Right lobe of liver (tissue), 6 donors: ENCODE measurements at regions not wholly inside any gene's neighbourhood (a gene's known extent, or its start where the extent isn't known, plus 50 kb on each side); places are given as distances from the start of the nearest gene placed in this dataset.

ENCODE experiments used
- ATAC-seq, 4 donors: fragments of 200-7000 bp; cut with Tn5 transposase; one replicate each; pipeline ENCODE4 v1.9.1; 2020; ENCODE audit warnings: mild to moderate bottlenecking in 4 of 4, moderate library complexity in 4 of 4
- DNase-seq, 3 donors: peaks; one replicate each; pipeline ENCODE4 v3.0.0-alpha.2; 2020
- H3K27ac ChIP-seq, 3 donors: fragments of 200-600 bp; one replicate each; pipeline ENCODE4 v1.8.0; 2022
- H3K27me3 ChIP-seq, 2 donors: fragments of 200-600 bp; one replicate each; pipeline ENCODE4 v1.8.0; 2022
- H3K36me3 ChIP-seq, 4 donors: fragments of 200-600 bp; sonication (generic) in 1 of 4; one replicate each; pipeline versions ENCODE4 v1.5.1 to v1.8.0; 2017 to 2022; ENCODE audit warnings: control low read depth in 1 of 4
- H3K4me1 ChIP-seq, 4 donors: fragments of 200-600 bp; sonication (generic) in 1 of 4; one replicate each; pipeline versions ENCODE4 v1.5.1 to v1.8.0; 2017 to 2022; ENCODE audit warnings: control low read depth in 1 of 4
- H3K4me3 ChIP-seq, 3 donors: fragments of 200-600 bp; one replicate each; pipeline ENCODE4 v1.8.0; 2022
- H3K9me3 ChIP-seq, 4 donors: fragments of 200-600 bp; sonication (generic) in 1 of 4; one replicate each; pipeline versions ENCODE4 v1.5.1 to v1.8.0; 2017 to 2022; ENCODE audit warnings: control low read depth in 1 of 4
- CTCF ChIP-seq, 4 donors: fragments of 200-600 bp in 3 of 4; fragments of 450-650 bp in 1 of 4; IDR thresholded peaks; one replicate each; pipeline versions ENCODE4 v1.5.1 to v1.8.0; 2016 to 2022; ENCODE audit warnings: antibody characterized with exemption in 4 of 4, mild to moderate bottlenecking in 2 of 4
- POLR2A ChIP-seq: fragments of 450-650 bp; IDR thresholded peaks from one replicate; pipeline ENCODE4 v1.6.1; 2017; ENCODE audit warnings: antibody characterized with exemption, mild to moderate bottlenecking
- WGBS: methylation state at CpG from one replicate; pipeline ENCODE4 v1.1.6; 2018; ENCODE audit warnings: low coverage, low lambda C conversion rate; ENCODE audit not compliant: insufficient coverage; ENCODE audit errors: missing lambda C conversion rate; 5-methylcytosine and 5-hydroxymethylcytosine counted together
- intact Hi-C, 2 donors: fragments of 100-400 bp; cut with DNase I; formaldehyde crosslinking; loops; one replicate each; pipeline versions ENCODE4 v1.11.2 to v1.14.1; 2022
- donor health status: DM: no; HTN: yes; CAD: no.
- donor health status: DM: no; HTN: no; CAD: no.
- donor health status: DM: no; HTN: no; CAD: no.
- donor health status: DM: no; HTN: yes; CAD: no.
- donor health status: DM: no; HTN: yes; CAD: no.

GRCh38 chr10:44513591-44513990 is 128.7 kb upstream of the CXCL12 start:
- TF ChIP-seq POLR2A (no peak), CTCF (IDR thresholded peaks at IDR 0.05) (peak in 1 of 4 donors; percentile 5)
- H3K27ac ChIP-seq, result no peak overlapping the region
- no peaks in the 10 kb centered on the region for H3K27me3 ChIP-seq
- ATAC-seq, result no peak
- H3K36me3 ChIP-seq, result no peaks in the 10 kb centered on the region
- H3K9me3 ChIP-seq, result no peaks in the 10 kb centered on the region
- no peak overlapping the region for H3K4me3 ChIP-seq
- no peak for DNase-seq
- H3K4me1 ChIP-seq, result no peaks in the 10 kb centered on the region
- 34% methylated on average over 5 of the region's 5 CpGs for WGBS
- intact Hi-C loops, result no loop called here

- no peak for DNase-seq
- H3K36me3 ChIP-seq, result no peaks in the 10 kb centered on the region
- H3K27me3 ChIP-seq, result no peaks in the 10 kb centered on the region
- intact Hi-C loops, result no loop called here
- 73% methylated on average over 4 of the region's 6 CpGs for WGBS
- H3K4me1 ChIP-seq, result no peaks in the 10 kb centered on the region
- H3K4me3 ChIP-seq, result no peak overlapping the region
- H3K9me3 ChIP-seq, result no peaks in the 10 kb centered on the region
- TF ChIP-seq POLR2A (no peak), CTCF (IDR thresholded peaks at IDR 0.05) (no peak)
- H3K27ac ChIP-seq, result no peak overlapping the region
- ATAC-seq, result no peak
Observed at GRCh38 chr10:44516891-44517290, 132.0 kb upstream of the CXCL12 start.

- Histone ChIP-seq H3K27me3 (no peaks in the 10 kb centered on the region), H3K4me1 (no peaks in the 10 kb centered on the region), H3K36me3 (no peaks in the 10 kb centered on the region), H3K9me3 (no peaks in the 10 kb centered on the region), H3K27ac (no peak overlapping the region), H3K4me3 (no peak overlapping the region)
- ATAC-seq (peak in 1 of 4 donors; percentile 30), DNase-seq (no peak)
- 51% methylated on average over 3 of the region's 7 CpGs for WGBS
- TF ChIP-seq CTCF (IDR thresholded peaks at IDR 0.05), result peak in 1 of 4 donors; percentile 26
- no peak for TF ChIP-seq POLR2A
- intact Hi-C loops, result no loop called here
Observed at GRCh38 chr10:44517635-44518034, 132.7 kb upstream of the CXCL12 start.

GRCh38 chr10:44519361-44519760 is 134.5 kb upstream of the CXCL12 start:
- no peak for ATAC-seq
- H3K27me3 ChIP-seq, result no peaks in the 10 kb centered on the region
- 16% methylated on average over 2 of the region's 2 CpGs for WGBS
- TF ChIP-seq POLR2A, result no peak
- no peak for TF ChIP-seq CTCF (IDR thresholded peaks at IDR 0.05)
- DNase-seq, result no peak
- no peaks in the 10 kb centered on the region for H3K36me3 ChIP-seq
- H3K4me1 ChIP-seq, result no peaks in the 10 kb centered on the region
- no peak overlapping the region for H3K4me3 ChIP-seq
- intact Hi-C loops, result no loop called here
- no peak overlapping the region for H3K27ac ChIP-seq
- no peaks in the 10 kb centered on the region for H3K9me3 ChIP-seq

- no peaks in the 10 kb centered on the region for H3K27me3 ChIP-seq
- intact Hi-C loops, result no loop called here
- ATAC-seq (no peak), DNase-seq (no peak)
- no peak for TF ChIP-seq POLR2A
- no peak for TF ChIP-seq CTCF (IDR thresholded peaks at IDR 0.05)
- WGBS, result 75% methylated on average over 2 of the region's 2 CpGs
- no peaks in the 10 kb centered on the region for H3K36me3 ChIP-seq
- no peak overlapping the region for H3K27ac ChIP-seq
- H3K4me3 ChIP-seq, result no peak overlapping the region
- H3K9me3 ChIP-seq, result no peaks in the 10 kb centered on the region
- H3K4me1 ChIP-seq, result no peaks in the 10 kb centered on the region
Observed at GRCh38 chr10:44520651-44521050, 135.8 kb upstream of the CXCL12 start.
